ENCODE measurements at regions not wholly inside any gene's neighbourhood (a gene's known extent, or its start where the extent isn't known, plus 50 kb on each side); places are given as distances from the start of the nearest gene placed in this dataset.

DNA sequence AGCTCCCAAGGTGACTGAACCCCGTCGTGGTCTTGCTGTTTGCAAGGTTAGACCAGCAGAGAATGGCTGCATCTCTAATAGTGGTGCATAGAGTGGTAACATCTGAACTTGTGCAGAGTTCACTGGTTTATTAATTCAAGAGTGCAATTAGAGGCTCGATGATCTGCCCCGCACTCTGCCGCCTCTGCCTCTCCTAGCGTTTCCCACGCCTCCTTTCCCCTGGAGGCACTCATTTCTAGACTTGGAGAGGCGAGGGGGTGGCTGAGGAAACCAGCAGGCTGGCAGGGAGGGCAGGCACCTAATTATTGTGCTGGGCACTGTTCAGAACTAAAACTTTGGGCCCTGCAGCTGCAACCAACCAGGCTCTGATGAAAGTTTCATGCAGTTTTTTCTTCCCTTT lies 363.5 kb upstream of the EEF2KMT start:
- no peak for TF ChIP-seq ZNF214 (tag by site-specific recombination; IDR thresholded peaks at IDR 0.05; ENCODE audit: borderline replicate concordance)
- TF ChIP-seq, protein P1, sequence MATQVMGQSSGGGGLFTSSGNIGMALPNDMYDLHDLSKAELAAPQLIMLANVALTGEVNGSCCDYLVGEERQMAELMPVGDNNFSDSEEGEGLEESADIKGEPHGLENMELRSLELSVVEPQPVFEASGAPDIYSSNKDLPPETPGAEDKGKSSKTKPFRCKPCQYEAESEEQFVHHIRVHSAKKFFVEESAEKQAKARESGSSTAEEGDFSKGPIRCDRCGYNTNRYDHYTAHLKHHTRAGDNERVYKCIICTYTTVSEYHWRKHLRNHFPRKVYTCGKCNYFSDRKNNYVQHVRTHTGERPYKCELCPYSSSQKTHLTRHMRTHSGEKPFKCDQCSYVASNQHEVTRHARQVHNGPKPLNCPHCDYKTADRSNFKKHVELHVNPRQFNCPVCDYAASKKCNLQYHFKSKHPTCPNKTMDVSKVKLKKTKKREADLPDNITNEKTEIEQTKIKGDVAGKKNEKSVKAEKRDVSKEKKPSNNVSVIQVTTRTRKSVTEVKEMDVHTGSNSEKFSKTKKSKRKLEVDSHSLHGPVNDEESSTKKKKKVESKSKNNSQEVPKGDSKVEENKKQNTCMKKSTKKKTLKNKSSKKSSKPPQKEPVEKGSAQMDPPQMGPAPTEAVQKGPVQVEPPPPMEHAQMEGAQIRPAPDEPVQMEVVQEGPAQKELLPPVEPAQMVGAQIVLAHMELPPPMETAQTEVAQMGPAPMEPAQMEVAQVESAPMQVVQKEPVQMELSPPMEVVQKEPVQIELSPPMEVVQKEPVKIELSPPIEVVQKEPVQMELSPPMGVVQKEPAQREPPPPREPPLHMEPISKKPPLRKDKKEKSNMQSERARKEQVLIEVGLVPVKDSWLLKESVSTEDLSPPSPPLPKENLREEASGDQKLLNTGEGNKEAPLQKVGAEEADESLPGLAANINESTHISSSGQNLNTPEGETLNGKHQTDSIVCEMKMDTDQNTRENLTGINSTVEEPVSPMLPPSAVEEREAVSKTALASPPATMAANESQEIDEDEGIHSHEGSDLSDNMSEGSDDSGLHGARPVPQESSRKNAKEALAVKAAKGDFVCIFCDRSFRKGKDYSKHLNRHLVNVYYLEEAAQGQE (tag by site-specific recombination; IDR thresholded peaks at IDR 0.05): no peak
- no peak for TF ChIP-seq ZNF24 (tag by site-specific recombination; IDR thresholded peaks at IDR 0.05)
- TF ChIP-seq ZNF148 (tag by site-specific recombination; IDR thresholded peaks at IDR 0.05; ENCODE audit: borderline replicate concordance): no peak
- TF ChIP-seq TCF7L2 (IDR thresholded peaks at IDR 0.05; ENCODE audit: borderline replicate concordance, low read depth, low read length): no peak
- no peak for TF ChIP-seq CTCF (tag by site-specific recombination; IDR thresholded peaks at IDR 0.05)
- TF ChIP-seq ZBTB26 (tag by site-specific recombination; optimal IDR thresholded peaks at IDR 0.05): no peak
- no peak for TF ChIP-seq ZNF449 (tag by site-specific recombination; IDR thresholded peaks at IDR 0.05)
- TF ChIP-seq, protein P2, sequence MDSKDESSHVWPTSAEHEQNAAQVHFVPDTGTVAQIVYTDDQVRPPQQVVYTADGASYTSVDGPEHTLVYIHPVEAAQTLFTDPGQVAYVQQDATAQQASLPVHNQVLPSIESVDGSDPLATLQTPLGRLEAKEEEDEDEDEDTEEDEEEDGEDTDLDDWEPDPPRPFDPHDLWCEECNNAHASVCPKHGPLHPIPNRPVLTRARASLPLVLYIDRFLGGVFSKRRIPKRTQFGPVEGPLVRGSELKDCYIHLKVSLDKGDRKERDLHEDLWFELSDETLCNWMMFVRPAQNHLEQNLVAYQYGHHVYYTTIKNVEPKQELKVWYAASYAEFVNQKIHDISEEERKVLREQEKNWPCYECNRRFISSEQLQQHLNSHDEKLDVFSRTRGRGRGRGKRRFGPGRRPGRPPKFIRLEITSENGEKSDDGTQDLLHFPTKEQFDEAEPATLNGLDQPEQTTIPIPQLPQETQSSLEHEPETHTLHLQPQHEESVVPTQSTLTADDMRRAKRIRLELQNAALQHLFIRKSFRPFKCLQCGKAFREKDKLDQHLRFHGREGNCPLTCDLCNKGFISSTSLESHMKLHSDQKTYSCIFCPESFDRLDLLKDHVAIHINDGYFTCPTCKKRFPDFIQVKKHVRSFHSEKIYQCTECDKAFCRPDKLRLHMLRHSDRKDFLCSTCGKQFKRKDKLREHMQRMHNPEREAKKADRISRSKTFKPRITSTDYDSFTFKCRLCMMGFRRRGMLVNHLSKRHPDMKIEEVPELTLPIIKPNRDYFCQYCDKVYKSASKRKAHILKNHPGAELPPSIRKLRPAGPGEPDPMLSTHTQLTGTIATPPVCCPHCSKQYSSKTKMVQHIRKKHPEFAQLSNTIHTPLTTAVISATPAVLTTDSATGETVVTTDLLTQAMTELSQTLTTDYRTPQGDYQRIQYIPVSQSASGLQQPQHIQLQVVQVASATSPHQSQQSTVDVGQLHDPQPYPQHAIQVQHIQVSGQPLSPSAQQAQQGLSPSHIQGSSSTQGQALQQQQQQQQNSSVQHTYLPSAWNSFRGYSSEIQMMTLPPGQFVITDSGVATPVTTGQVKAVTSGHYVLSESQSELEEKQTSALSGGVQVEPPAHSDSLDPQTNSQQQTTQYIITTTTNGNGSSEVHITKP (tag by site-specific recombination; IDR thresholded peaks at IDR 0.05): no peak
- no peak for TF ChIP-seq MYNN (tag by site-specific recombination; IDR thresholded peaks at IDR 0.05; ENCODE audit: borderline replicate concordance)
- TF ChIP-seq ATF2 (tag by site-specific recombination; IDR thresholded peaks at IDR 0.05; ENCODE audit: low read depth): no peak
- TF ChIP-seq ZNF19 (tag by site-specific recombination; IDR thresholded peaks at IDR 0.05; ENCODE audit: low read depth): no peak
- TF ChIP-seq, protein P3, sequence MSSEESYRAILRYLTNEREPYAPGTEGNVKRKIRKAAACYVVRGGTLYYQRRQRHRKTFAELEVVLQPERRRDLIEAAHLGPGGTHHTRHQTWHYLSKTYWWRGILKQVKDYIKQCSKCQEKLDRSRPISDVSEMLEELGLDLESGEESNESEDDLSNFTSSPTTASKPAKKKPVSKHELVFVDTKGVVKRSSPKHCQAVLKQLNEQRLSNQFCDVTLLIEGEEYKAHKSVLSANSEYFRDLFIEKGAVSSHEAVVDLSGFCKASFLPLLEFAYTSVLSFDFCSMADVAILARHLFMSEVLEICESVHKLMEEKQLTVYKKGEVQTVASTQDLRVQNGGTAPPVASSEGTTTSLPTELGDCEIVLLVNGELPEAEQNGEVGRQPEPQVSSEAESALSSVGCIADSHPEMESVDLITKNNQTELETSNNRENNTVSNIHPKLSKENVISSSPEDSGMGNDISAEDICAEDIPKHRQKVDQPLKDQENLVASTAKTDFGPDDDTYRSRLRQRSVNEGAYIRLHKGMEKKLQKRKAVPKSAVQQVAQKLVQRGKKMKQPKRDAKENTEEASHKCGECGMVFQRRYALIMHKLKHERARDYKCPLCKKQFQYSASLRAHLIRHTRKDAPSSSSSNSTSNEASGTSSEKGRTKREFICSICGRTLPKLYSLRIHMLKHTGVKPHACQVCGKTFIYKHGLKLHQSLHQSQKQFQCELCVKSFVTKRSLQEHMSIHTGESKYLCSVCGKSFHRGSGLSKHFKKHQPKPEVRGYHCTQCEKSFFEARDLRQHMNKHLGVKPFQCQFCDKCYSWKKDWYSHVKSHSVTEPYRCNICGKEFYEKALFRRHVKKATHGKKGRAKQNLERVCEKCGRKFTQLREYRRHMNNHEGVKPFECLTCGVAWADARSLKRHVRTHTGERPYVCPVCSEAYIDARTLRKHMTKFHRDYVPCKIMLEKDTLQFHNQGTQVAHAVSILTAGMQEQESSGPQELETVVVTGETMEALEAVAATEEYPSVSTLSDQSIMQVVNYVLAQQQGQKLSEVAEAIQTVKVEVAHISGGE (tag by site-specific recombination; conservative IDR thresholded peaks at IDR 0.05; ENCODE audit: low read depth): no peak

Measured in HEK293 (cell line).